ENCODE measurements at regions not wholly inside any gene's neighbourhood (a gene's known extent, or its start where the extent isn't known, plus 50 kb on each side); places are given as distances from the start of the nearest gene placed in this dataset.

GRCh38 chr16:88286301-88286923, 96.3 kb upstream of the ZNF469 start:
- Histone ChIP-seq H3K4me3 (ENCODE audit: extremely low read depth in 1 of 4, insufficient read depth in 2 of 4, low read depth in 3 of 4, low read length in 4 of 4) (no peak overlapping the region), H3K18ac (ENCODE audit: extremely low read depth, low read length) (no peak overlapping the region), H2BK15ac (ENCODE audit: low read length) (no peak overlapping the region), H2BK120ac (replicated peaks; ENCODE audit: low read depth, low read length) (no peak overlapping the region), H3K9ac (replicated peaks in 1 of 4; ENCODE audit: extremely low read depth in 1 of 4, low read depth in 3 of 4, low read length in 3 of 4) (no peak overlapping the region), H2BK20ac (ENCODE audit: low read length) (no peak overlapping the region), H3K14ac (ENCODE audit: insufficient read length) (no peak overlapping the region), H4K91ac (replicated peaks; ENCODE audit: insufficient read length, low read length) (no peak overlapping the region), H3K23ac (ENCODE audit: insufficient read length) (no peak overlapping the region), H2BK5ac (ENCODE audit: low read depth, low read length) (no peak overlapping the region), H4K5ac (ENCODE audit: insufficient read length, low read depth, low read length) (no peak overlapping the region), H3K27ac (ENCODE audit: low read depth, low read length) (no peak overlapping the region), H4K20me1 (replicated peaks in 1 of 2; ENCODE audit: control insufficient read depth in 1 of 2, insufficient read depth in 2 of 2, low read length in 2 of 2) (peaks cover 0 to 3% of the 10 kb centered on the region in 2 experiments), H2AFZ (ENCODE audit: low read length) (no peak overlapping the region), H3K4me2 (ENCODE audit: insufficient read depth in 1 of 2, low read depth in 2 of 2, low read length in 2 of 2) (no peak overlapping the region), H4K8ac (ENCODE audit: extremely low read depth, insufficient read depth, low read length) (no peak overlapping the region), H2BK12ac (ENCODE audit: low read depth, low read length) (no peak overlapping the region), H3K23me2 (ENCODE audit: low read depth, low read length) (peaks cover 5% of the 10 kb centered on the region; the same call in 1 of the 2 replicates), H3K27me3 (replicated peaks in 1 of 4; ENCODE audit: control insufficient read depth in 3 of 4, extremely low read depth in 1 of 4, insufficient read depth in 3 of 4, low read length in 3 of 4) (no peaks in the 10 kb centered on the region), H3K56ac (replicated peaks; ENCODE audit: insufficient read length, low read depth, low read length) (no peak overlapping the region), H2AK5ac (ENCODE audit: low read depth, low read length) (no peak overlapping the region), H3K9me3 (ENCODE audit: insufficient read depth in 2 of 2, low read depth in 1 of 2, low read length in 1 of 2) (peaks cover 63 to 79% of the 10 kb centered on the region in 2 experiments), H3K79me1 (ENCODE audit: low read depth, low read length) (no peaks in the 10 kb centered on the region), H3K36me3 (ENCODE audit: control insufficient read depth in 2 of 4, insufficient read depth in 4 of 4, low read length in 3 of 4) (no peaks in the 10 kb centered on the region), H3K4me1 (replicated peaks in 1 of 4; ENCODE audit: control insufficient read depth in 3 of 4, insufficient read depth in 4 of 4, low read length in 3 of 4) (no peaks in the 10 kb centered on the region), H3K79me2 (ENCODE audit: control insufficient read depth in 1 of 2, insufficient read depth in 2 of 2, low read length in 2 of 2) (no peaks in the 10 kb centered on the region), H3K4ac (replicated peaks; ENCODE audit: insufficient read length, low read depth, low read length) (no peak overlapping the region)
- TF ChIP-seq TEAD4 (IDR thresholded peaks at IDR 0.05; ENCODE audit: low read depth, low read length): no peak
- no peak for TF ChIP-seq CHD2 (IDR thresholded peaks at IDR 0.05; ENCODE audit: low read length)
- no peak for TF ChIP-seq USF2 (IDR thresholded peaks at IDR 0.05; ENCODE audit: low read length)
- TF ChIP-seq TBP (IDR thresholded peaks at IDR 0.05; ENCODE audit: low read depth, low read length): no peak
- no peak for TF ChIP-seq YY1 (IDR thresholded peaks at IDR 0.05; ENCODE audit: low read depth, low read length)
- TF ChIP-seq BCL11A (IDR thresholded peaks at IDR 0.05; ENCODE audit: low read depth in 2 of 2, low read length in 2 of 2): no peak
- TF ChIP-seq NANOG (IDR thresholded peaks at IDR 0.05; ENCODE audit: insufficient read depth, low read depth, low read length, poor library complexity, severe bottlenecking): no peak
- TF ChIP-seq JUN (IDR thresholded peaks at IDR 0.05; ENCODE audit: low read depth, low read length): no peak
- FAIRE-seq (no peak), DNase-seq (ENCODE audit: low read depth in 1 of 2, low spot score in 2 of 2) (no peak)
- CTCF ChIA-PET (ENCODE audit: partially characterized antibody): interaction anchor here (0.8 to 2.1 kb wide), 7 partner anchors 14 to 149 kb away, joined by 3 to 9 read pairs (median 4); no protein-coding TSS in a partner anchor
- POLR2A ChIA-PET (ENCODE audit: partially characterized antibody): no interaction called here
- WGBS, 2 experiments (ENCODE audit: extremely low coverage in 1 of 2, insufficient coverage in 1 of 2, insufficient read length in 1 of 2, insufficient replicate concordance in 2 of 2, low coverage in 1 of 2, low lambda C conversion rate in 2 of 2, missing lambda C conversion rate in 1 of 2): 83% methylated on average over 9 of the region's 10 CpGs; no CpG with 5 or more reads in 1 of the 2 experiments

All from H1 (cell line).